ENCODE measurements at regions not wholly inside any gene's neighbourhood (a gene's known extent, or its start where the extent isn't known, plus 50 kb on each side); places are given as distances from the start of the nearest gene placed in this dataset.
"Not testable (repeated sequence)": the region's sequence is repeated elsewhere in the genome, so short reads cannot be mapped to it uniquely, and the experiment has no call there.

GRCh38 chr5:154547551-154547950, 69.5 kb upstream of the HAND1 start:
- DNase-seq (ENCODE audit: low read depth in 2 of 2): no peak

DNA sequence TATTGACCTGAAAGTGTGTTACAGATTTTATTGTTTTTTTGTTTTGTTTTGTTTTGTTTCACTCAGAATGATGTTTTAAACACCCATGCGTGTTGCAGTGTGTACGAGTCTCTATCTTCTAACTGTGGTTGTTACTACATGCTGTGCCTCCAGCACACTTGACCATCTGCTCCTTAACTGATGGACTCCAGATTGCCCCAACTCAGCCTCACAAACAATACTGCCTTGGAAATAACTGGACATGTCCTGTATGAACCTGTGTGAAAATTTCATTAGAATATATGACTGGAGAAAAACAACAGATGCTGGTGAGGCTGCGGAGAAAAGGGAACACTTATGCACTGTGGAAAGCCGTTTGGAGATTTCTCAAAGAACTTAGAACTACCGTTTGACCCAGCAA, 68.7 kb upstream of the HAND1 start:
- DNase-seq (ENCODE audit: low read depth in 2 of 2): no peak

GRCh38 chr5:154544646-154545045, 66.6 kb upstream of the HAND1 start:
- DNase-seq (ENCODE audit: low read depth in 2 of 2): no peak

- no peak for DNase-seq (ENCODE audit: low read depth in 2 of 2)
These were observed 65.4 kb upstream of the HAND1 start for GRCh38 chr5:154543380-154543779.

DNA sequence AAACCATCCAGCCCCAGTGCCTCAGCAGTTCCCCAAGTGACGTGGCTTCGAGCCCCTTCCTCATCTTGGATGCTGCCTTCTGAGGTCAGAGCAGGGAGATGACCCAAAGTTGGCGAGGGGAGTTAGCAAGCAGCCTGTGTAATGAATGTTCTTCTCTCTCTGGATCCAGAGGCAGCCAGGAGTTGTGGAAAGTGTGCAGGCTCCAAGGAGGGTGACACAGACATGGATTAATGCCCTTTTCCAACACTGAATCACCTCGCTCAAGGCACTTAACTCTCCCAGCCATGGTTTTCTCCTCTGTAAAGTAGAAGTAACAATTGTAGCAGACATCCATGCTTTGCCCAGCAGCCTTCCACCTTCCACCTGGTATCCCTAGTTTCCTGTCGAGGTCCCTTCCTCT, 64.6 kb upstream of the HAND1 start:
- DNase-seq (ENCODE audit: low read depth in 2 of 2): no peak

GRCh38 chr5:154542000-154542399, 64.0 kb upstream of the HAND1 start:
- no peak for DNase-seq (ENCODE audit: low read depth in 2 of 2)

- DNase-seq (ENCODE audit: low read depth in 2 of 2): no peak
These were observed 63.5 kb upstream of the HAND1 start for GRCh38 chr5:154541553-154541952.

DNA sequence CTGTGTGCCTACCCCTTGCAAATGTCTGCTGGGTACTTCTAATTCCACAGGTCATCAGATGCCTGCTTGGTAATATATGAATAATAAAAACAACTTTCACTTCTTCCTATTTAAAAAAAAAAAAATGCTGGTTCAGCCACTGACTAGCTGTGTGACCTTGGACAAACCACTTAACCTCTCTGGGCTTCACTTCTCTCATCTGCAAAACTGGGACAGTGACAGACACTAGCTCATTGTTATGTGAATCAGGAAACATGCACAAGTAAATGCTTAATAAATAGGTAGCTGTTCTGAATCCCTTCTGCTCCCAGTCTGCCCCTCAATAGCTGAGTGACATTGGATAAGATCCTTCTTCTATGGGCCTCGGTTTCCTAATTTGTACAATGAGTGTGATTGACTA, 62.6 kb upstream of the HAND1 start:
- no peak for DNase-seq (ENCODE audit: low read depth in 2 of 2)

DNA sequence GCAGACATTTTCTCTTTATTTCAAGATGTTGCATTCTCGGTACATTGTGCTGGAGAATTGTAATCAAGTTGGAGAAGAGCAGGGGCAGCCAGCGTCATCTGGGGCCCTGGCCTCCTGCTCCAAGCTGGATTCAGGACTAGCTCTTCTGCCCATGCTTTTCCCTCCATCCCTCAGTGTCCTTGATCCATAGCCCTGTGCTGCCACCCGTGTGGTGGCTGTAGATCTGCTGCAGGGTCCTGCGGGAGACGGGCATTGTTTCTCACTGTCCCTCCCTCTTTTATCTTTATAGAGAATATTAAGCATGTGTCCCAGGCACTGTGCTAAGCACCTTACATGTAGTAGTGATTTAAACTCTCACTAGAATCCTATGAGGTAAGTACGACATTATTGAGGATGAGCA, 60.5 kb upstream of the HAND1 start:
- no peak for DNase-seq (ENCODE audit: low read depth in 2 of 2)

GRCh38 chr5:154536439-154536838, 58.4 kb upstream of the HAND1 start:
- not testable (repeated sequence) for DNase-seq (ENCODE audit: low read depth in 2 of 2)

DNA sequence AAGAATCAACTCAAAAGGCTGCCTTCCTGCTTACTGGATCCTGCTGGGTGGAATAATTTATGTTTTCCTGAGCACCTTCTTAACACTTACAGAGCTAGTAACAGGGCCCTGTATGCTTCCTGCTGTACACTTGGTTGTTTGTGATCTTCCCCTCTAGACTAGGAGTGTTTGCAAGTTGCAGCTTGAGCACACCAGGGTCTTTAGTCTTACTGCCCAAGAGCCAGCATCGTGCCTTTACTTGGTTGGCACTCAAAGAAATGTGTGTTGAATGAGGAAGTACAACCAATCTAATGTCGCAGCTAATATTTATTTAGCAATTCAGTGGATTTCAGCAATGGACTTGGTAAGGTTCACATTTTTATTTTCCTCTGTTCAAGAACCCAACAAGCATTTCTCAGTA, 57.5 kb upstream of the HAND1 start:
- no peak for DNase-seq (ENCODE audit: low read depth in 2 of 2)

GRCh38 chr5:154534457-154535050, 56.5 kb upstream of the HAND1 start:
- DNase-seq (ENCODE audit: low read depth in 2 of 2): no peak

GRCh38 chr5:154529282-154529681, 51.3 kb upstream of the HAND1 start:
- no peak for DNase-seq (ENCODE audit: low read depth in 2 of 2)

DNA sequence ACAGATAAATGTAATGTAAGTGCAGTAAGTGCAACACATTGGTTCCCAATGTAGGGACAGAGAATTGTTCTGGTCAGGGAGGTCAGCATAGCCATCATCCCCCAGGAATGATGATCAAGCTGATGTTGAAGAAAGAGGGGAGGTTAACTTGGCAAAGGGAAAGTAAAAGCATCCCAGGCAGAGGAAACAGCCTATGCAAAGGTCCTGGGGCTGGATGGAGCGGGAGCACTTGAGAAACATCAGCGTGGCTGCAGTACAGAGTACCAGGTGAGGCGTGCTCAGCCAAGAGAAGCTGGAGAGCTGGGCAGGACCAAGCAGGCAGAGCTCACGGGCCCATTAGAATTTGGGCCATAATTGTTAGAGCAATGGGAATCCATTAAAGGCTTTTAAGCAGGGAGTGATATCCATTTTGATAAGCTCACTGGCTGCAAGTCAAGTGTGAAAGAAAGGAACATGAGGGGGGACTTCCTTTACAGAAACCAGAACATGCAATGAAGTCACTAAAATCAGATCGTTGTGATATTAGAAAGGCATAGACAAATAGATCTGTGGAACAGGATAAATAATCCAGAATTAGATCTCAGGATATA, 50.1 kb upstream of the HAND1 start:
- DNase-seq (ENCODE audit: low read depth in 2 of 2): no peak

All from stimulated activated CD8-positive, alpha-beta memory T cell treated with anti-CD3 and anti-CD28 coated beads, Interleukin-7, amount 100 ng/mL, for 1 hour (primary cell).